H54 (cell line): ENCODE measurements at regions not wholly inside any gene's neighbourhood (a gene's known extent, or its start where the extent isn't known, plus 50 kb on each side); places are given as distances from the start of the nearest gene placed in this dataset.
A peak's percentile ranks its signal among the peaks of the same experiment; 100 is the strongest.

Experiments used
- DNase-seq: peaks from one replicate; pipeline ENCODE4 v3.0.0; 2011; ENCODE audit warnings: low spot score, mixed read lengths; ENCODE audit not compliant: insufficient read length
- FAIRE-seq: peaks from 3 replicates; lab custom pipeline; 2011; peaks lifted over from hg19 to GRCh38; lab: Jason Lieb, UNC
- POLR2A ChIP-seq: IDR thresholded peaks from 2 replicates; pipeline ENCODE4 v1.6.1; 2011; ENCODE audit warnings: low read depth, mild to moderate bottlenecking, low read length

DNA sequence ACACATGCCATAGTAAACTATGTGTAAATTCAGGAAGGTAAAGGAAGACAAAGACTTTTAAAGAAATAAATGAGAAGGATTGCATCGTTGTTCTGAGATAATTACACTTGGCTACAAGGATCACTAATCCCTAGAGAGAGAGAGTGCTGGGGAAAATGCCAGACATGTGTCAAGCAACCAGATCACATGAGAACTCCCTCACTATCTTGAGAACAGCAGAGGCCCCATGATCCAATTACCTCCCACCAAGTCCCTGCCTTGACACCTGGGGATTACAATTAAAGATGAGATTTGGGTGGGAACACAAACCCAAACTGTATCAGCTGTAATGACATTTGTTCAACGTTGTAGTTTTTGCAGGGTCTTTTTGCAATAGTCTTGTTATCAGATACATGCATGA lies 1600.9 kb upstream of the MIR17HG start:
- no peak for TF ChIP-seq POLR2A
- no peak for FAIRE-seq
- DNase-seq: no peak

DNA sequence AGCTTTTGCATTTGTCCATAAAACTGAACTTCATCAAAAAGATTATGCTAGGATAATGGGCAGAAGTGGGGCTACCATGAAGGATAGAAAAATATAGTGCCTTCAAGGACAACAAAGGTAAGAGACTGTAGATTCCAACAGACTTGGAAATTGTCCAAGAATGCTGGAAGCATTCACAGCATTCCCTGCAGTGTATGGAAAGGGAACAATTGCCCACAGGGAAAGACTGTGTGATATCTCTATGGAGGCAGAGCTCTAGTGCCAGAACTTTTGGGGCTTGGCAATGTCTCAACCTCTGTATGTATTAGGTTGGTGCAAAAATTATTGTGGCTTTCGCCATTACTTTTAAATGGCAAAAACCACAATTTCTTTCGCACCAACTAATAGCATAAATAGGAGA lies 1598.8 kb upstream of the MIR17HG start:
- no peak for TF ChIP-seq POLR2A
- FAIRE-seq: peak; percentile 72
- DNase-seq: no peak

DNA sequence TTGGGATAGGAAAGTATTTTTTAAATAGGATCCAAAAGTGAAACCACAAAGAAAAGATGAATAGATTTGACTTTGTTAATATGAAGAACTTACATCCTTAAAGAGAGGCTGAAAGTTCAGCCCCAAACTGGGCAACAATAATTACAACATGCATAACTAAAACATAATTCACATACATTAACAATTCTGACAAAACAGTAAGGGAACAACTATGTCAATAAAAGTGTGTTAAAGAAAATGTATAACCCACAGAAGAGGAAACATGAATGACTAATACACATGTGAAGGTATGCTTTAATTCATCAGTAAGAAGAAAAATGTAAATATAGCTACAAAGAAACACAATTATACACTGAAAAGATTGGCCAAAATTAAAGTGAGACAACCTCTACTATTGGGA lies 1597.6 kb upstream of the MIR17HG start:
- no peak for TF ChIP-seq POLR2A
- peak; percentile 87 for FAIRE-seq
- DNase-seq: no peak

DNA sequence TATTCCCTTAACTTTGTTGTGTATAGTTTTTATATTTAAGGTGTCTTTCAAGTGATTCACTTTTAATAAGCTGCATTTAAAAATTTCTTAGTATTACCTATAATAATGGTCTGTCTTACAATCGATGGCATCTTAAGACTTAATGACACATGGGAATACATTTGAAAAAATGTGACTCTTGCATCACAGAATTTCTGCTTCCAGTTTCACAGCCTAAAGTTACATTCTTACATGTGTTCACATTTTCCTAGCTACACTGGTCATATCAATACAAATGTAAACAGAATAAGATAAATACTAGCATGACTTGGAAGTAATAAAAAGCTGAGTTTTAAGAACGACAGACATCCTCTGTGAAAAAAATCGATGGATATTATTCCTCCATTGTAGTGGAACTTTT lies 1597.1 kb upstream of the MIR17HG start:
- TF ChIP-seq POLR2A: no peak
- FAIRE-seq: peak; percentile 43
- no peak for DNase-seq

DNA sequence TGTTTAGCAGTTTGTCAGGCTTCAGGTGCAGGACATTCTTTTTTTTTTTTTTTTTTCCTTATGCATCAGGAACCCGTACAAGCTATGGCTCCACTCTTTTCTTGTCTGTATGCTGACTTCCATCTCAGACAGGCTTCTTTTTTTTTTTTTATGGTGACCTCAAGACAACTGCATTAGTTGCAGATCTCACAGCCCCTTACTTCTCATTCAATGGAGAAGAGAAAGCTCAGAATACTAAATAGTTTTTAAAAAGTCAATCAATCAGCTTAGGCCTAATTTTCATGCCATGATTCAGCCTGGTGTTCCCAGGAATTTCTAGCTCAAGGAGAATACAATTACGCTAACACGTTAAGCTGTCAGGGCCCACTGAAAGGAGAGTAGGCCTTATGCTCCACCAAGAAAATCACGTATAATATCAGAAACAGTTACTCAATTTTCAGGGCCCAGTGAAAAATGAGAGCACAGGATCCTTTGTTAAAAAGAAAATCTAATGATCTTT lies 1596.0 kb upstream of the MIR17HG start:
- DNase-seq (no peak), FAIRE-seq (no peak)
- TF ChIP-seq POLR2A: no peak

DNA sequence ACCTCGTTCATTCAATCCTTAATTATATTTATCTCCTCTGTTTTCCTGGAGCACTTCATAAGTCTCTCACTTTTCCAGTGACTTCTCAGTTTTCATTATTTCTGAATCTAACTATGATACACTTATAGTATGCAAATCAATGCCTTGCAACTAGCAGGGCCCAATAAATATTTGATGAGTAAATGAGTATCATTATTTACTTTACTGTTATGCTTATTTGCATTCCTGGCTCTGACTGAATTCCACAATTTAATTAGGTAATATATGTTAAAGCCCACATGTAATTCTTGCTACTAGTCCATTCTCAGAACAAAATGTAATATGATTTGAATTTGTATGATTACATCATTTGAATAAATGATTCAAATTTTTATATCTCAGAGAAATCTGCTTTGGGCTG lies 1595.1 kb upstream of the MIR17HG start:
- DNase-seq (no peak), FAIRE-seq (no peak)
- TF ChIP-seq POLR2A: no peak

DNA sequence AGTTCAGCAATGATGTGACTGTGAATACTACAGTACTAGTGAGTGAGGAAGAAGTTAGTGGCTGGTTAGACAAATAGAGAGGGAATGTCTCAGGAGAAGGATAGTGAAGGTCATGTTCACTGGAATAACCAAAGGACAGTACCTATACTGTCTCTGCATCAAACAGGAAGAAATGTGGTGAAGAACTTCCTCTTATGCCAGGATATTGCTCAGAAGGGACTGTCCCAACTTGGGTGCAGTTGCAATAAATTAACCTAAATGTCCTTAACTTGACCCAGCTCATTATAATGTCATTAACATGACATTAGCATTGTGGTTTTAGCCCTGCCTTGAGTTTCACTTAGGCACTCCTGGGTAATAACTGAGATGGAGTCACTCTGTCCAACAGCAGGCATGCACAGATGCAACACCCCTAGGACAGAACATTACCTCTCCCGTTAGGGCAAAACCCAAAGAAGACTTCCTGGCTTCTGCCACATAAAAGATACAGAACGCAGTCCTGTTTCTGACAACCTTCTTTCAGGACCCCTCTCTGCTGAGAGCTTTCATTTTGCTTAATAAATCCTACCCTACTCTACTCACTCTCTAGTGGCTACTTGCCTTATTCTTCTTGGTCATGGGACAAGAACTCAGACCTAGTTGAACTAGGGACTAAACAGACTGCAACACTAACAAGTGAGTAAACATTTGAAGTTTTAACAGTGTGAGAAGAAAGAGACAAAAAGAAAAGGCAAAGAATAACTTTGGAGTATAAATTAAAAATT lies 1591.6 kb upstream of the MIR17HG start:
- DNase-seq (no peak), FAIRE-seq (peak; percentile 15)
- no peak for TF ChIP-seq POLR2A

DNA sequence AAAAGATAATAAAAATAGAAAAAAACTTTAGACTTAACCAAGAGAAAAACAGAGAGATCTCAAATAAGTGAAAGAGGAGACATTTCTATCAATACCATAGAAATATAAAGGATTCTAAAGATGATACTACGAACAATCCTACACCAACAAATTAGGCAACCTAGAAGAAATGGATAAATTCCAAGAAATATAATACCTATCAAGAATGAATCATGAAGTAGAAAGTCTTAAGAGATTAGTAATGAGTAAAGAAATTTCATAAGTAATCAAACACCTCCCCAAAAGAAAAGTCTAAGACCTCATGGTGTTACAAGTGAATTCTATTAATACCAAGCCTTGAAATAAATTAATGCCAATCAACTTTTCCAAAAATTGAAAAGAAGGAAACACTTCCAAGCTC lies 1584.5 kb upstream of the MIR17HG start:
- FAIRE-seq: no peak
- no peak for DNase-seq
- TF ChIP-seq POLR2A: no peak

DNA sequence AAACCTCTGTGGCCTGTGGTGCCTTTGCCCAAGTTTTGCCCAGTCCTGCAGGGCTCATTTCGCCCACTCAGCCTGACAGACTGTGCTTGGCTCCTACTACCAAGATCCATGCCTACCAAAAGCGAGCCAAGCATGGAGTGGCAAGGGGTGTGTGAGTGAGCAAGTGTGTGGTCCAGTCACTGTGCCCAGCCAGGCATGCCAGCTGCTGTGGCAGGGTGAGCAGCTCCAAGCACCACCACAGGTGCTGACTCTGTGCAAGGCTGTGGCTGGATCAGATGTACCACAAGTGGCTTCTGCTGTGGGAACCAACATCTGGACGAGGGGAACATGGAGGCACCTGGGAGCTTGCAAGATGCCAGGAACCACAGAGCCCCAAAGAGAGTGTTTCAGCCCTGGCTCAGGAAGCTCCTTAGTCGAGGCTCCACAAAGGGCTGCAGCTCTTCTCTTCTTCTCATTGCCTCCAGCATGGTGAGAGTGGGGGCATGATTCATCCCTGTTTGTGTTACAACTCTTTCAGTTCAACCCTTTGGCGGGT lies 1564.2 kb upstream of the MIR17HG start:
- no peak for DNase-seq
- no peak for FAIRE-seq
- TF ChIP-seq POLR2A: no peak

DNA sequence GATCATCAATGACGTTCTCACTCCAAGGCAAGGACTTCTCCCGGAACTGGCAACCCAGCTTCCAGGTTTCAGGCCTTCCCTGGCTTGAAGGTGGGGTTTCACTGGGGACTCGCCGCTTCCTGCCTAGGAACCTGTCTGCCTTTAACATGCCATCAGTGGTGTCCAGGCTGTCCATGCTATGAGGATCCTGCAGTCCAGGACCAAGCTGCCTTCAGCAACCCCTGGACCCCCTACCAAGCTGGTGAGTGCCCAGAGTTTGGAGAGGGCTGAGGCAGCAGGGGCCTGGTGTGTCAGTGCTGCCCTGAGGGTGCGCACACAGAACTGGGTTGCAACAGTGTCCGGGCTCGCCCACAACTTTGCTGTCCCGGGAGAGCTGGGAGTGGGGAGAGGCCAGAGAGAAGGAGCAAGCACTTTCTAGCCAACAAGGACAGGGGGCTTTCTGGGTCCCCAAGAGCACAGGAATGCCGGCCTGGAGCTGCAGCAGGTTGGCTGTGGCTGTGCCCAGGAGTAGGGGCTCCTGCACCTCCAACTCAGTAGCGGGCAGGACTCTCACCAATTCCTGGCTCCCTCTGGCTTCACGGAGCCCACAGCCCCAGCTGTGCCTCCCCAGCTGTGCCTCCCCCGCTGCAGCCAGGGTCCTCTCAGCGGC lies 1563.2 kb upstream of the MIR17HG start:
- TF ChIP-seq POLR2A: no peak
- FAIRE-seq (no peak), DNase-seq (no peak)

DNA sequence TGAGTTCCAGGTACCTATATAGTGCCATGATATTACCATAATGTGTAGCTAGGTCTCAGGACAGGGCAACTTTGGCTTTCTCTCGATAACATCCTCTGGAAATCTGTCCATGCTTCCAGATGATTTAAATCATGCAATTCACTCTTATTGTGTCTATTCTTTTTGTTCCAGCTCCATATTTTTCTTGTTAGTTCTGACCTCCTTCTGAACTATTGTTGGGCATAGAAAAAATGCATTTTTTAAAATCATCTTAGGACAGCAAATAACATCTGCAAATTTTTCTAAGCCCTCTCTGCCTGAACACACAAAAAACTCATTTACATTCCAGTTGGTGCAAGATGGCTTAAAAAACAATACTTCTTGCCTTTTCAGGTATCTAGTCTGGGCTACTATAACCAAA lies 1561.0 kb upstream of the MIR17HG start:
- DNase-seq: no peak
- TF ChIP-seq POLR2A: no peak

DNA sequence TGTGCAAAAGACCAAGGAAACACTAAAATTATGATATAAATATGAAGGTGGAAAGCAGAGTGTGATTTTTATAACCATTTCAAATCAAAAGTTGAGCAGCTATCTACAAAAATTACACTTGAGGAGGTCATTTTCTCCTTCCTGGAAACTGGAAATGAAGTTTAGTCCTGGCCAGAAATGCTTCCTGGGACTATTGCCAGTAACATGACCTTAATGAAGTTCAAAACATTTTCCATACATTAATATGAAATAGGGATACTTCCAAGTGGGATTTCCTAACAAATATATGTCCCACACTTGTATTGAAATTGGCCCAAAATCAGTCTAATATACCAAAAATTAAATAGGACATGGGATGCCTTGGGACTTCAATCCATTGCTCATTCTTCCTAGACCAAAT lies 1556.8 kb upstream of the MIR17HG start:
- FAIRE-seq (no peak), DNase-seq (no peak)

More for the DNA sequence above, 1561.0 kb upstream of the MIR17HG start:
- no peak for FAIRE-seq

DNA sequence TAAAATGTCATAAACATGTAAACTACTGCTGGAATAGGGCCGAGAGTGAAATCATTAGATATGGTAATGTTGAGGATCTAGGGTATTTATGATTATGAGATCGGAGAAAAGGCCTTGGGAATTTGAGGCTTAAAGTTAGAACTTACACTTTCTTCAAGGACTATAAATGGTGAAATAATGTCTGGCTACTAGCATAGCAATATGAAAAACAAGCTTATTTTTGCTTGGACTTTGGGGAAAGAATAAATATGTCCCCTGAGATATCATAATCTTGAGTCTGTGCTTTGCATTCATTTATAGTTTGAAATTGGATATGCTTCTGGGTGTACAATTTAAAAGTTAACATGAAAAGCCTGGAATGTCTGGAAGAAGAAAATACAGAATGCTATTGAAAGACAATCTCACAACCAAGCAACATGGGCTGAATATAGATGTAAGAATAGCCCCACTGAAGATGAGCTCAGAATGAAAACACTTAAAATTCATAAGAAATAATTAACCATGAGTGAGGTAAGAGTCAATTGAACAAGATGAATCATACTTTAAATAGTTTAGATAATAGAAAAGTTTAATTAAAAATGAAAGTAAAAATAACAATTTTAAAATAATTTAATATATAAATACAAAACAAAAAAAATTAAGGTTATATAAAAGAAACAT lies 1555.4 kb upstream of the MIR17HG start:
- DNase-seq (no peak), FAIRE-seq (no peak)
- no peak for TF ChIP-seq POLR2A

More for the DNA sequence above, 1556.8 kb upstream of the MIR17HG start:
- no peak for TF ChIP-seq POLR2A

DNA sequence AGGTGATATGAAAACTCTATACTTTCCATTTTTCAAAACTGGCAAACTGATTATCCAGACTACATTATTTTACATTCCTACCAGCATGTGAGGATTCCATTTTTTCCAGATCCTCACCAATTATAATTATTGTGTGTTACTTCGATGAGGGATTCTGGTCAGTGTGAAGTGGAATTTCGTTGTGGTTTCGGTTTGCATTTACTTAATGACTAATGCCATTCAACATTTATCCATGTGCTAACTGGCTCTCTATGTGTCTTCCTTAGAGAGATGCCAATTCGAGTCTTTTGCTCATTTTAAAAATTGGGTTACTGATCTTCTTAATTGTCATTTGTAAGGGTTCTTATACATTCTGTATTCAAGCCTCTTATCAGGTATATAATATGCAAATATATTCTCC lies 1551.3 kb upstream of the MIR17HG start:
- FAIRE-seq (peak; percentile 30), DNase-seq (no peak)
- TF ChIP-seq POLR2A: no peak

DNA sequence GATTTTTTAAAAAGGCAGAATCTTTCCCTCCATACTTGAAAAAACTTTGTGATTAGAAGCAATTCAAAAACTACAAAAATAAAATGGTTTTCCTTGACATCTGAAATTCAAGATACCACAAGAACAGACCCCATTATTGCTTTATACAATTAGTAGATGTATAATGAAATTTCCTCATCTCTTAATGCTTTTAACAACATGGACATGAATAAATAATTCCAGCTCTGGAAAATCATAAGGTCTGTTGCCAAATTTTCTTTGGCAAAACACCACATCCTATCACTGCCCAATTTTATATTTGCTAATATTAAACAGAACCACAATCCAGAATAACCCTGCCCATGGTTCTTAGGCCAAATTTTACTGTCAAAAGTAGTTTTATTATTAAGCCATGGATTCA lies 1543.6 kb upstream of the MIR17HG start:
- TF ChIP-seq POLR2A: no peak
- DNase-seq (no peak), FAIRE-seq (no peak)
